HCT116 (cell line): ENCODE measurements at regions not wholly inside any gene's neighbourhood (a gene's known extent, or its start where the extent isn't known, plus 50 kb on each side); places are given as distances from the start of the nearest gene placed in this dataset.

ENCODE experiments used
- ATAC-seq: fragments of 200-7000 bp; cut with Tn5 transposase; 2 replicates; pipeline ENCODE4 v1.9.1; 2020; ENCODE audit warnings: mild to moderate bottlenecking, moderate library complexity
- BruUV-seq: library from RNA; stranded (reverse); fragments of 400-500 nt; replicated peaks from 2 replicates; lab custom pipeline; 2021; lab: Mats Ljungman, UMichigan
- CTCF ChIA-PET: fragments of 300-600 bp; sonication (Branson Sonifier 250); formaldehyde crosslinking; loops from one replicate; lab custom pipeline; 2021; ENCODE audit warnings: antibody characterized with exemption; lab: Charles Lee
- POLR2A ChIA-PET: fragments of 300-600, 350-600 bp; sonication (Branson Sonifier 250); formaldehyde crosslinking; loops from one replicate; lab custom pipeline; 2021; ENCODE audit warnings: antibody characterized with exemption; lab: Charles Lee
- RAD21 ChIA-PET, 2 experiments: fragments of 300-600 bp; sonication (Branson Sonifier 250); formaldehyde crosslinking; loops; one replicate each; lab custom pipeline; 2023; ENCODE audit warnings: low total read pairs in 2 of 2; ENCODE audit not compliant: uncharacterized antibody in 2 of 2, unreplicated experiment in 2 of 2, low non-redundant PET in 1 of 2; lab: Charles Lee
- DNase-seq: peaks from one replicate; pipeline ENCODE4 v3.0.0-alpha.2; 2010; ENCODE audit warnings: low read depth, low spot score
- H2AFZ ChIP-seq: fragments of 200-600 bp; shearing (Covaris generic), sonication (generic); 2 replicates; pipeline ENCODE4 v1.6.1; 2017; ENCODE audit warnings: low read depth, mixed run types, mixed read lengths, antibody characterized with exemption, low read length; ENCODE audit not compliant: poor library complexity, severe bottlenecking
- H3K27ac ChIP-seq: 2 replicates; pipeline ENCODE4 v1.5.1; 2012; ENCODE audit warnings: low read depth, low read length
- H3K27me3 ChIP-seq: fragments of 200-600 bp; sonication (generic); 2 replicates; pipeline ENCODE4 v1.6.1; 2016; ENCODE audit warnings: mixed run types, low read length, mixed read lengths; ENCODE audit not compliant: insufficient read depth
- H3K36me3 ChIP-seq, 2 experiments: fragments of 200-500 bp in 1 of 2; fragments of 200-600 bp in 1 of 2; sonication (Bioruptor generic) in 1 of 2; sonication (generic) in 1 of 2; 2 replicates each; pipeline versions ENCODE4 v1.5.1 to v1.6.1; 2014 to 2016; ENCODE audit warnings: low read length in 2 of 2, inconsistent platforms in 1 of 2, mixed read lengths in 1 of 2, mixed run types in 1 of 2; ENCODE audit not compliant: insufficient read depth in 2 of 2, control insufficient read depth in 1 of 2
- H3K4me1 ChIP-seq, 2 experiments: fragments of 200-600 bp in 1 of 2; sonication (generic) in 1 of 2; 2 replicates each; pipeline versions ENCODE4 v1.5.1 to v1.6.1; 2012 to 2017; ENCODE audit warnings: low read length in 2 of 2, inconsistent platforms in 1 of 2, mild to moderate bottlenecking in 1 of 2, mixed read lengths in 1 of 2, mixed run types in 1 of 2, moderate library complexity in 1 of 2; ENCODE audit not compliant: insufficient read depth in 2 of 2, control insufficient read depth in 1 of 2
- H3K4me2 ChIP-seq: fragments of 200-600 bp; sonication (generic); 2 replicates; pipeline ENCODE4 v1.6.1; 2017; ENCODE audit warnings: mixed run types, low read length, mixed read lengths
- H3K4me3 ChIP-seq, 2 experiments: fragments of 200-600 bp in 1 of 2; sonication (generic) in 1 of 2; replicated peaks in 1 of 2; 2 replicates each; pipeline ENCODE4 v1.5.1; 2011 to 2016; ENCODE audit warnings: low read length in 2 of 2, control low read depth in 1 of 2, low read depth in 1 of 2, mild to moderate bottlenecking in 1 of 2, mixed read lengths in 1 of 2, mixed run types in 1 of 2
- H3K79me2 ChIP-seq: fragments of 200-600 bp; sonication (generic); 2 replicates; pipeline ENCODE4 v1.6.1; 2017; ENCODE audit warnings: mild to moderate bottlenecking, mixed run types, low read length, moderate library complexity, mixed read lengths; ENCODE audit not compliant: insufficient read depth
- H3K9ac ChIP-seq: fragments of 200-600 bp; sonication (generic); 2 replicates; pipeline ENCODE4 v1.6.1; 2016; ENCODE audit warnings: low read length, mixed read lengths
- H3K9me2 ChIP-seq: fragments of 200-600 bp; sonication (generic), shearing (Covaris generic); 2 replicates; pipeline ENCODE4 v1.6.1; 2017; ENCODE audit warnings: mixed run types, mild to moderate bottlenecking, moderate library complexity; ENCODE audit not compliant: insufficient read depth
- H3K9me3 ChIP-seq, 2 experiments: fragments of 200-500 bp in 1 of 2; fragments of 200-600 bp in 1 of 2; sonication (Bioruptor generic) in 1 of 2; sonication (generic) in 1 of 2; 2 replicates each; pipeline ENCODE4 v1.6.1; 2014 to 2017; ENCODE audit warnings: low read length in 2 of 2, mixed read lengths in 2 of 2, inconsistent platforms in 1 of 2, low read depth in 1 of 2, mild to moderate bottlenecking in 1 of 2, mixed run types in 1 of 2, moderate library complexity in 1 of 2; ENCODE audit not compliant: control insufficient read depth in 1 of 2, insufficient read depth in 1 of 2
- H4K20me1 ChIP-seq: fragments of 200-600 bp; sonication (generic), shearing (Covaris generic); 2 replicates; pipeline ENCODE4 v1.6.1; 2017; ENCODE audit warnings: mixed run types, mild to moderate bottlenecking, moderate library complexity; ENCODE audit not compliant: insufficient read depth
- ELF1 ChIP-seq: IDR thresholded peaks from 2 replicates; pipeline ENCODE4 v1.6.1; 2012; ENCODE audit warnings: low read depth, borderline replicate concordance
- EZH2 ChIP-seq: fragments of 200-600 bp; sonication (generic); IDR thresholded peaks from 2 replicates; pipeline ENCODE4 v1.6.1; 2017; ENCODE audit warnings: antibody characterized with exemption, mixed run types
- POLR2A ChIP-seq: IDR thresholded peaks from 2 replicates; pipeline ENCODE4 v1.7.0; 2011; ENCODE audit warnings: borderline replicate concordance; ENCODE audit not compliant: insufficient read depth, insufficient read length; ENCODE audit errors: extremely low read depth
- intact Hi-C: fragments of 100-400 bp; cut with micrococcal nuclease; formaldehyde crosslinking; loops from 2 replicates; pipeline ENCODE4 v1.10.0; 2022

- Histone ChIP-seq H3K36me3 (no peaks in the 10 kb centered on the region), H3K27ac (no peak overlapping the region), H3K27me3 (no peaks in the 10 kb centered on the region), H2AFZ (no peak overlapping the region), H3K9ac (no peak overlapping the region), H3K4me2 (no peak overlapping the region), H4K20me1 (no peaks in the 10 kb centered on the region), H3K4me1 (no peaks in the 10 kb centered on the region), H3K9me2 (no peaks in the 10 kb centered on the region), H3K4me3 (no peak overlapping the region), H3K79me2 (no peaks in the 10 kb centered on the region), H3K9me3 (no peaks in the 10 kb centered on the region)
- DNase-seq (no peak), ATAC-seq (no peak)
- intact Hi-C loops: no loop called here
- ChIA-PET POLR2A (no interaction called here), RAD21 (no interaction called here), CTCF (no interaction called here)
- no TSS peak for BruUV-seq
- no peak for TF ChIP-seq EZH2
- no peak for TF ChIP-seq ELF1
Observed at GRCh38 chr6:146879406-146880117, 280.8 kb downstream of the ADGB start.

- POLR2A ChIA-PET: interaction anchor here (0.6 kb wide), 1 partner anchor 234 kb away, joined by 4 read pairs; no protein-coding TSS in a partner anchor
- CTCF ChIA-PET: no interaction called here
Observed at GRCh38 chr6:146881228-146882181, 282.7 kb downstream of the ADGB start.

More at GRCh38 chr6:146881228-146882181, 282.7 kb downstream of the ADGB start:
- DNase-seq (no peak), ATAC-seq (no peak)
- RAD21 ChIA-PET: no interaction called here
- H3K79me2 ChIP-seq: no peaks in the 10 kb centered on the region
- no peaks in the 10 kb centered on the region for H3K9me3 ChIP-seq
- H3K4me2 ChIP-seq: no peak overlapping the region
- H3K27me3 ChIP-seq: no peaks in the 10 kb centered on the region
- TF ChIP-seq POLR2A: no peak
- no peaks in the 10 kb centered on the region for H3K36me3 ChIP-seq
- H3K27ac ChIP-seq: no peak overlapping the region
- intact Hi-C loops: no loop called here
- no peak overlapping the region for H3K9ac ChIP-seq
- no TSS peak for BruUV-seq
- no peaks in the 10 kb centered on the region for H3K9me2 ChIP-seq
- no peak overlapping the region for H2AFZ ChIP-seq
- no peaks in the 10 kb centered on the region for H4K20me1 ChIP-seq
- H3K4me3 ChIP-seq: no peak overlapping the region
- H3K4me1 ChIP-seq: no peaks in the 10 kb centered on the region
